Stimulated activated naive CD8-positive, alpha-beta T cell treated with anti-CD3 and anti-CD28 coated beads, Interleukin-15, amount 100 ng/mL, for 72 hours (primary cell): ENCODE measurements at regions not wholly inside any gene's neighbourhood (a gene's known extent, or its start where the extent isn't known, plus 50 kb on each side); places are given as distances from the start of the nearest gene placed in this dataset.
A peak's percentile ranks its signal among the peaks of the same experiment; 100 is the strongest.

Experiments
- ATAC-seq: fragments of 150-1000 bp; cut with Tn5 transposase; 2 replicates; pipeline ENCODE4 v1.10.0; 2021; ENCODE audit warnings: mild to moderate bottlenecking, moderate library complexity
- DNase-seq, 2 donors: peaks; one replicate each; pipeline ENCODE4 v3.0.0; 2021 to 2022
- H3K27ac Mint-ChIP-seq, 2 donors: one replicate each; pipeline ENCODE4 v1.8.0; 2022; ENCODE audit warnings: mild to moderate bottlenecking in 2 of 2, mixed read lengths in 2 of 2, moderate library complexity in 2 of 2
- H3K27me3 Mint-ChIP-seq: one replicate; pipeline ENCODE4 v1.8.0; 2022; ENCODE audit warnings: mixed read lengths
- H3K4me1 Mint-ChIP-seq: one replicate; pipeline ENCODE4 v1.8.0; 2022; ENCODE audit warnings: mild to moderate bottlenecking, mixed read lengths
- H3K4me3 Mint-ChIP-seq, 2 donors: one replicate each; pipeline ENCODE4 v1.8.0; 2022; ENCODE audit warnings: mild to moderate bottlenecking in 2 of 2, mixed read lengths in 2 of 2, moderate library complexity in 1 of 2
- H3K9me3 Mint-ChIP-seq, 2 donors: one replicate each; pipeline ENCODE4 v1.8.0; 2022; ENCODE audit warnings: mixed read lengths in 2 of 2

- Mint-ChIP-seq H3K9me3 (no peaks in the 10 kb centered on the region), H3K4me1 (peaks cover 27% of the 10 kb centered on the region), H3K27me3 (peaks cover 7% of the 10 kb centered on the region), H3K4me3 (peak overlapping the region; percentile 84 to 87), H3K27ac (no peak overlapping the region)
- ATAC-seq: peak; percentile 96
- peak; percentile 84 to 93 for DNase-seq
These were observed 284.4 kb downstream of the ZEB1 start for GRCh38 chr10:31603235-31604087.

- no peak for ATAC-seq
- DNase-seq: no peak
- no peaks in the 10 kb centered on the region for H3K9me3 Mint-ChIP-seq
- peaks cover 7% of the 10 kb centered on the region for H3K27me3 Mint-ChIP-seq
- no peak overlapping the region for H3K27ac Mint-ChIP-seq
- H3K4me1 Mint-ChIP-seq: peaks cover 27% of the 10 kb centered on the region
- peak overlapping the region; percentile 84 to 87 for H3K4me3 Mint-ChIP-seq
These were observed 283.7 kb downstream of the ZEB1 start for GRCh38 chr10:31602541-31603234.

- Mint-ChIP-seq H3K9me3 (no peaks in the 10 kb centered on the region), H3K27ac (no peak overlapping the region), H3K27me3 (peaks cover 7% of the 10 kb centered on the region), H3K4me3 (no peak overlapping the region), H3K4me1 (peaks cover 27% of the 10 kb centered on the region)
- ATAC-seq (no peak), DNase-seq (no peak)
These were observed 282.1 kb downstream of the ZEB1 start for GRCh38 chr10:31601136-31601535.

- H3K4me3 Mint-ChIP-seq: no peak overlapping the region
- peaks cover 27% of the 10 kb centered on the region for H3K4me1 Mint-ChIP-seq
- DNase-seq: no peak
- peaks cover 7% of the 10 kb centered on the region for H3K27me3 Mint-ChIP-seq
- no peak for ATAC-seq
- H3K9me3 Mint-ChIP-seq: no peaks in the 10 kb centered on the region
- no peak overlapping the region for H3K27ac Mint-ChIP-seq
These were observed 280.8 kb downstream of the ZEB1 start for GRCh38 chr10:31599626-31600504.

- no peak for ATAC-seq
- peaks cover 14% of the 10 kb centered on the region for H3K27me3 Mint-ChIP-seq
- DNase-seq: no peak
- H3K27ac Mint-ChIP-seq: no peak overlapping the region
- peaks cover 20% of the 10 kb centered on the region for H3K4me1 Mint-ChIP-seq
- no peak overlapping the region for H3K4me3 Mint-ChIP-seq
- peaks cover 8 to 13% of the 10 kb centered on the region in 2 donors for H3K9me3 Mint-ChIP-seq
These were observed 277.7 kb downstream of the ZEB1 start for GRCh38 chr10:31596765-31597164.

GRCh38 chr10:31595992-31596391 lies 277.0 kb downstream of the ZEB1 start:
- ATAC-seq (no peak), DNase-seq (no peak)
- peaks cover 18% of the 10 kb centered on the region for H3K27me3 Mint-ChIP-seq
- peaks cover 12% of the 10 kb centered on the region for H3K4me1 Mint-ChIP-seq
- no peak overlapping the region for H3K4me3 Mint-ChIP-seq
- peaks cover 12 to 13% of the 10 kb centered on the region in 2 donors for H3K9me3 Mint-ChIP-seq
- no peak overlapping the region for H3K27ac Mint-ChIP-seq

GRCh38 chr10:31594347-31594873 lies 275.4 kb downstream of the ZEB1 start:
- peaks cover 12% of the 10 kb centered on the region for H3K27me3 Mint-ChIP-seq
- no peak overlapping the region for H3K4me3 Mint-ChIP-seq
- peak overlapping the region in 1 of 2 donors; percentile 31 for H3K27ac Mint-ChIP-seq
- H3K4me1 Mint-ChIP-seq: no peaks in the 10 kb centered on the region
- DNase-seq (no peak), ATAC-seq (no peak)
- H3K9me3 Mint-ChIP-seq: peaks cover 12 to 17% of the 10 kb centered on the region in 2 donors

- Mint-ChIP-seq H3K4me1 (no peaks in the 10 kb centered on the region), H3K27me3 (peaks cover 12% of the 10 kb centered on the region), H3K27ac (no peak overlapping the region), H3K4me3 (no peak overlapping the region), H3K9me3 (peaks cover 12 to 17% of the 10 kb centered on the region in 2 donors)
- no peak for ATAC-seq
- DNase-seq: no peak
These were observed 274.1 kb downstream of the ZEB1 start for GRCh38 chr10:31593124-31593523.

- no peak overlapping the region for H3K4me3 Mint-ChIP-seq
- peaks cover 8% of the 10 kb centered on the region for H3K4me1 Mint-ChIP-seq
- H3K9me3 Mint-ChIP-seq: peaks cover 12 to 17% of the 10 kb centered on the region in 2 donors
- ATAC-seq (no peak), DNase-seq (no peak)
- H3K27me3 Mint-ChIP-seq: peaks cover 26% of the 10 kb centered on the region
- H3K27ac Mint-ChIP-seq: no peak overlapping the region
These were observed 272.6 kb downstream of the ZEB1 start for GRCh38 chr10:31591569-31591968.

GRCh38 chr10:31590023-31590800 lies 271.2 kb downstream of the ZEB1 start:
- peaks cover 12 to 17% of the 10 kb centered on the region in 2 donors for H3K9me3 Mint-ChIP-seq
- H3K27ac Mint-ChIP-seq: no peak overlapping the region
- no peak for DNase-seq
- no peak overlapping the region for H3K4me3 Mint-ChIP-seq
- ATAC-seq: no peak
- H3K4me1 Mint-ChIP-seq: peaks cover 8% of the 10 kb centered on the region
- peaks cover 26% of the 10 kb centered on the region for H3K27me3 Mint-ChIP-seq

- no peak overlapping the region for H3K27ac Mint-ChIP-seq
- DNase-seq (no peak), ATAC-seq (no peak)
- peaks cover 37% of the 10 kb centered on the region for H3K27me3 Mint-ChIP-seq
- H3K9me3 Mint-ChIP-seq: peaks cover 10 to 12% of the 10 kb centered on the region in 2 donors
- H3K4me1 Mint-ChIP-seq: peaks cover 8% of the 10 kb centered on the region
- no peak overlapping the region for H3K4me3 Mint-ChIP-seq
These were observed 268.7 kb downstream of the ZEB1 start for GRCh38 chr10:31587691-31588090.

GRCh38 chr10:31586723-31587638 lies 268.0 kb downstream of the ZEB1 start:
- Mint-ChIP-seq H3K4me3 (peak overlapping the region; percentile 35), H3K27ac (peak overlapping the region in 1 of 2 donors; percentile 27), H3K9me3 (peaks cover 5 to 6% of the 10 kb centered on the region in 2 donors), H3K27me3 (peaks cover 31% of the 10 kb centered on the region), H3K4me1 (peaks cover 12% of the 10 kb centered on the region)
- ATAC-seq (peak; percentile 26), DNase-seq (no peak)

GRCh38 chr10:31584876-31585275 lies 265.9 kb downstream of the ZEB1 start:
- ATAC-seq: no peak
- Mint-ChIP-seq H3K9me3 (no peaks in the 10 kb centered on the region), H3K4me1 (peaks cover 14% of the 10 kb centered on the region)

More at GRCh38 chr10:31584876-31585275, 265.9 kb downstream of the ZEB1 start:
- no peak overlapping the region for H3K27ac Mint-ChIP-seq
- peaks cover 25% of the 10 kb centered on the region for H3K27me3 Mint-ChIP-seq
- H3K4me3 Mint-ChIP-seq: no peak overlapping the region
- DNase-seq: no peak
